HG03196 (cell line): ENCODE measurements at regions not wholly inside any gene's neighbourhood (a gene's known extent, or its start where the extent isn't known, plus 50 kb on each side); places are given as distances from the start of the nearest gene placed in this dataset.
"Not testable (repeated sequence)": the region's sequence is repeated elsewhere in the genome, so short reads cannot be mapped to it uniquely, and the experiment has no call there.

Source experiments
- ATAC-seq: cut with Tn5 transposase; IDR thresholded peaks from one replicate; pipeline ENCODE4 v1.9.1; 2021; ENCODE audit not compliant: unreplicated experiment

- no peak for ATAC-seq
Observed at GRCh38 chr5:57659886-57660285, 177.3 kb upstream of the ACTBL2 start.

- ATAC-seq, result no peak
Observed at GRCh38 chr5:57658018-57658417, 175.4 kb upstream of the ACTBL2 start.

GRCh38 chr5:57655228-57655627, 172.6 kb upstream of the ACTBL2 start:
- ATAC-seq, result no peak

- no peak for ATAC-seq
Observed at GRCh38 chr5:57653636-57654290, 171.2 kb upstream of the ACTBL2 start.

GRCh38 chr5:57651127-57651526, 168.5 kb upstream of the ACTBL2 start:
- ATAC-seq, result no peak

- peak; percentile 84 for ATAC-seq
Observed at GRCh38 chr5:57650360-57651069, 167.9 kb upstream of the ACTBL2 start.

GRCh38 chr5:57642698-57643097, 160.1 kb upstream of the ACTBL2 start:
- no peak for ATAC-seq

GRCh38 chr5:57642066-57642465, 159.5 kb upstream of the ACTBL2 start:
- ATAC-seq, result no peak

GRCh38 chr5:57635146-57635777, 152.7 kb upstream of the ACTBL2 start:
- no peak for ATAC-seq

- no peak for ATAC-seq
Observed at GRCh38 chr5:57632937-57633336, 150.3 kb upstream of the ACTBL2 start.

- not testable (repeated sequence) for ATAC-seq
Observed at GRCh38 chr5:57631139-57631538, 148.5 kb upstream of the ACTBL2 start.

GRCh38 chr5:57627661-57628060, 145.1 kb upstream of the ACTBL2 start:
- ATAC-seq, result no peak

- ATAC-seq, result no peak
Observed at GRCh38 chr5:57626703-57627102, 144.1 kb upstream of the ACTBL2 start.

- no peak for ATAC-seq
Observed at GRCh38 chr5:57621624-57622023, 139.0 kb upstream of the ACTBL2 start.

- ATAC-seq, result no peak
Observed at GRCh38 chr5:57618767-57619381, 136.3 kb upstream of the ACTBL2 start.

- ATAC-seq, result no peak
Observed at GRCh38 chr5:57613741-57614140, 131.1 kb upstream of the ACTBL2 start.

GRCh38 chr5:57611177-57611576, 128.6 kb upstream of the ACTBL2 start:
- ATAC-seq, result no peak

- no peak for ATAC-seq
Observed at GRCh38 chr5:57608542-57608941, 125.9 kb upstream of the ACTBL2 start.

GRCh38 chr5:57601996-57602395, 119.4 kb upstream of the ACTBL2 start:
- no peak for ATAC-seq

GRCh38 chr5:57600321-57600720, 117.7 kb upstream of the ACTBL2 start:
- ATAC-seq, result no peak

GRCh38 chr5:57598756-57599155, 116.1 kb upstream of the ACTBL2 start:
- no peak for ATAC-seq

- no peak for ATAC-seq
Observed at GRCh38 chr5:57598097-57598496, 115.5 kb upstream of the ACTBL2 start.
